ENCODE measurements at regions not wholly inside any gene's neighbourhood (a gene's known extent, or its start where the extent isn't known, plus 50 kb on each side); places are given as distances from the start of the nearest gene placed in this dataset.

DNA sequence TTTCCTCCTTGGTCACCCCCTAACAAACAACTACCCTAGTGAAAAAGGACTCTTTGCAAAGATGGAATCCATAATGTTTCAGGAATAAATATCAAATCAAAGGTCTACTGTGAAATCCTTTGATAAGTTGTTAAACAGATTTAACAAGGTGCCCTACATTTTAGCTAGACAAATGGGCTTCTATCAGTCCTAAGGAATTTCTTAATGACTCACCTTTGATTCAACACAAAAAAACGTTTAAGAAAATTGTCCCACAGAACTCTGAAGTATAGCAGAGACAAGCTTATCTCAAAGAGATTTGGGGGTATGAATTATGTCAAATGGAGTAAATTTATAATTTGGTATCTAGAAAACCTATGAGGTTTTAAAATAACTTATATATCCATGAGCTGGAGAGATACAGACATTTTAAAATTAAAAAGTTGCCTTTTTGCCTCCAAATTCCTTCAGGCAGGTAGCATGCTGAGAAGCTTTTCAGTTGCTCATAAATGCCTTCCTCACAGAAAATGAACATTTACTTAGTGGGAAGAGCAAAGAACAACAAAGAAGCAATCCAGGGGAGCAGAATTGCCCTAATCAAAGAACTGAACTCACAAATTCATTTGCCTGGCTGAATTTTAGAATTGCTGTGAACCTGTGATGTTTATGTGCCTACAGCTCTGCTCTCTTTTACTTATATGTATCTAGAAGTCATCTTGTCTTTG, 649.3 kb downstream of the STPG2 start:
- no peak for DNase-seq (ENCODE audit: low read depth, low spot score)

DNA sequence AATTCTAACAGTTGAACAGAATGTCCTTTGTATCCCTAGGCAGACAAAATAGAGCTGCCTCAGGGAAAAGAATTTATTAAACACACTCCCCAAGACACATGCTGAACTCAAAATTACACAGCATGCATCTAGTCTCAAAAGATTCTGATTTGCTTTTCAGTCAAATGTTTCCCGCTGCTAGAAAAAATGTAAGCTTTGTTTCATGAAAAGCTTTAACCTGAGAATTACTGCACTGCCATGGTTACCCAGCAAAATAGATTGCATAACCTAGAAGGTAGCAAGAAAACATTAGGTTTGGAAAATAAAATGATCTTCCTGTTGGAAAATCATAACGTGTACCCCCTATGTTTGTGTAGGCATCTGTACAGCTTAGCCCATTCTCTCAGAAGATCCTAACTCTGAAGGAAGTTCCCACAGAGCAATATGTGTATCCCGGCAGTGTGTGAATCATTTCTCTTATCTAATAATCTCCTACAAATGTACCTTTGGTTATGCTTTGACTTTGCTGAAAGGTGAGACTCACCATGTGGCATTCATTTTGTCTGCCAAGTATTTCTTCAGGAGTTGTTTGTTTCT, 646.9 kb downstream of the STPG2 start:
- peak; percentile 50 for DNase-seq (ENCODE audit: low read depth, low spot score)

DNA sequence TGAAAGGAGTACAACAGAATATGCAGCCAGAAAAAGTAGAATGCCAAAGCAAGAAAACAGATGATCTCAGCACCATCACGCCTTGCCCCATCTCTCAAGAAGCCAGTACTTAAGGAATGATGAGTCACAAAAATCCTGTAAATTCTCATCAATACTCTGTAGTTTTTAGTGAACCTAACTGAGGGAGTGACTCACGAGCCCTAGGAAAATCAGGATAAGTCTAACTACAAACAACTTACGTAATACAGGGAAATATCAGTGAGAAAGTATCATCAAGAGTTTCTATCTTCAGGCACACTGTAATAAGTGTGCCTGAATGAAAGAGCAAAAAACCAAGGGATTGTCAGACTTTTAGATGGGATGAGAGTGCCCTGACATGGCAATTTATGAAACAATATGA, 644.4 kb downstream of the STPG2 start:
- DNase-seq (ENCODE audit: low read depth, low spot score), result peak; percentile 59

DNA sequence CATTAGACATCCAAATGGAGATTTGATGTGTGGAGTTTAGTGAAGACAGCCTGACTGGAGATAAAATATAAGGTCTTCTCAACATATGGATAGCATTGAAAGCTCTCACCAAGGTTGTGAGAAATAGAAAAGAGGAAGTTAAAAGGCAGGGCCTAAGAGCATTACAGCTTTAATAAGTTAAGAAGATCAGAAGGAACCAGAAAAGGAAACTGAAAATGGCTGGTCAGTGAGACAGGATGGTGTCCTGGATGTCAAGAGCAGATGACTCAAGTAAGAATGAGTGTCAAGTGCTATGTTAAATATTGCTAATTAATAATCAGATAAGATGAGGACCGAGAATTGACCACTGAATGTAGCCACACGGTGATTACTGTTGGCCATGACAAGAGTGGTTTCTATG, 642.9 kb downstream of the STPG2 start:
- no peak for DNase-seq (ENCODE audit: low read depth, low spot score)

DNA sequence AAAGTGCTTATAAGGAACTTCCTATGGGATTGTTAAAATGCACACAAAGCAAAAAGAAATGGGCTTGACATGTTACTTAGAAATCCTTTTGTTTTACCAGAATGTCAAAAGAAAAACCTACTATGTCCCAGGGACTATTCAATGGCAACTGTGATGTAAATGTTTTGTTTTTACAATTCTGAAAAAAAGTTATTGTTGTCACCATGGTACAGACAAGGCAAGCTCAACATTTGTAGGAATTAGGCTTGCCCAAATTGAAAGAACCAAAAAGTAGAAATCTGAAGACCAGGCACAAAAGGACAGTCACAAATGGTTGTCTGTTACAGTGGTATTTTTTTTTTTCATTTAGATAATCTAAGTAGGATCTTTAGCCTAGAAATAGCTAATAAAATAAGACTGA, 638.6 kb downstream of the STPG2 start:
- no peak for DNase-seq (ENCODE audit: low read depth, low spot score)

DNA sequence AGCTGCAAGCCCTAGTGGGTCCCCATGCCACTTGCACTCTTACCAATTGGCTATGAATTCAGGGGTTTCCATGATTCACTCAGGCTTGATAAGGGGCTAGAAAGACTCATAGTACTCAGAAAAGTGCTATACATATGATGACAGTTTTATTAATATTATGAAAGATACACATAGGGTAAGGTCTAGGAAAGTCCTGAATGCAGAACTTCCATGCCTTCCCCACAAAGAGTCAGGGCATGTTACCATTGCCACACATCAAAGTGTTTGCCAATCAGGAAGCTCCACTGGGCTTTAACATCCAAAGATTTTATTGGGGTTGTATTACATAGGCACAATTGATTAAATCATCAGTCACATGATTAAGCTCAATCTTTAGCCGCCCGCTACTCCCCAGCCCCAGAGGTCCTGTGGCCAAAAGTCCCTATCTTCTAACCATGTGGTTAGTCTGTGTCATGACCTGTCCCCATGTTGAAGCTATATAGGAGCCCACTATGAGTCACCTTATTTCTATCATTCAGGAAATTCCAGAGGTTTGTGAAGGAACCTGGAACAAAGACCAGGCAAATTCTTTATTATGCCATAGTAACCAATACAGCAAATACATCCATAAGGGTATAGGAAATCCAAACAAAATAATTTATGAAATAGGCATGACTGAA, 635.6 kb downstream of the STPG2 start:
- peak; percentile 38 for DNase-seq (ENCODE audit: low read depth, low spot score)

All from astrocyte of the hippocampus (primary cell).